ENCODE measurements at regions not wholly inside any gene's neighbourhood (a gene's known extent, or its start where the extent isn't known, plus 50 kb on each side); places are given as distances from the start of the nearest gene placed in this dataset.

DNA sequence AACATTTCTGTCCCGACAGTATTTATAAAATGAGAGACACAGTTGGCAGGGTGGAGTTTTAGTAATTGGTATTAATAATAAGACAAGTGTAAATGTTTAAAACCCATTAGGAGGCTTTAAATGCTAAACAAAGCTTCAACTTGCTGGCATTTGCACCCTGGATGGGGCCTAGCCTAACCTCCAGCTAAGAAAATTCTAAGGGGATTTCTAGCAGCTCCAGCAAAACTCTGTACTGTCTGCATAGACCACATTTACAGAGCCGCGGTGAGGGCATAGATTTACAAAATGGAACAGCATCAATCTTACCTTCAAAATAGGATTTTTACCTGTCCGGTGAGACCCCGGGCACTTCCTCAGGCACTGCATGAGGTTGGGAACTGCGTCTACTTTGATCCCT is 113.9 kb upstream of the ANO1 start:
- DNase-seq (ENCODE audit: low read depth in 2 of 2) = no peak
- TF ChIP-seq CTCF (conservative IDR thresholded peaks at IDR 0.05 in 1 of 2, IDR thresholded peaks at IDR 0.05 in 1 of 2; ENCODE audit: low read depth in 1 of 2, low read length in 2 of 2) (no peak), EZH2 (IDR thresholded peaks at IDR 0.05; ENCODE audit: low read length, missing control alignments) (no peak)
- Histone ChIP-seq H3K36me3 (ENCODE audit: control insufficient read depth, insufficient read depth, low read length) (no peaks in the 10 kb centered on the region), H3K4me2 (ENCODE audit: extremely low read depth, insufficient read depth, low read length) (no peak overlapping the region), H2AFZ (ENCODE audit: low read length) (no peak overlapping the region), H3K9me3 (ENCODE audit: control insufficient read depth, insufficient read depth, low read depth, low read length) (no peaks in the 10 kb centered on the region), H3K27ac (ENCODE audit: insufficient read depth, low read length) (no peak overlapping the region), H3K79me2 (ENCODE audit: control insufficient read depth, insufficient read depth, low read length) (no peaks in the 10 kb centered on the region), H3K4me1 (ENCODE audit: control insufficient read depth, extremely low read depth, insufficient read depth, low read length) (peaks cover 2% of the 10 kb centered on the region), H3K27me3 (ENCODE audit: control insufficient read depth, insufficient read depth, low read length) (peaks cover 5% of the 10 kb centered on the region), H3K9ac (ENCODE audit: insufficient read depth, low read length) (no peak overlapping the region), H3K4me3 (replicated peaks in 1 of 4; ENCODE audit: control extremely low read depth in 1 of 4, insufficient read depth in 1 of 4, low read depth in 3 of 4, low read length in 4 of 4) (no peak overlapping the region), H4K20me1 (ENCODE audit: control insufficient read depth, extremely low read depth, insufficient read depth, low read length) (no peaks in the 10 kb centered on the region)

- H3K4me2 ChIP-seq (ENCODE audit: extremely low read depth, insufficient read depth, low read length) = no peak overlapping the region
- H3K4me1 ChIP-seq (ENCODE audit: control insufficient read depth, extremely low read depth, insufficient read depth, low read length) = peaks cover 2% of the 10 kb centered on the region
- no peaks in the 10 kb centered on the region for H3K9me3 ChIP-seq (ENCODE audit: control insufficient read depth, insufficient read depth, low read depth, low read length)
- H3K27ac ChIP-seq (ENCODE audit: insufficient read depth, low read length) = no peak overlapping the region
- H3K79me2 ChIP-seq (ENCODE audit: control insufficient read depth, insufficient read depth, low read length) = no peaks in the 10 kb centered on the region
- H3K9ac ChIP-seq (ENCODE audit: insufficient read depth, low read length) = no peak overlapping the region
- no peak overlapping the region for H2AFZ ChIP-seq (ENCODE audit: low read length)
- DNase-seq (ENCODE audit: low read depth in 2 of 2) = no peak
- TF ChIP-seq EZH2 (IDR thresholded peaks at IDR 0.05; ENCODE audit: low read length, missing control alignments) (no peak), CTCF (conservative IDR thresholded peaks at IDR 0.05 in 1 of 2, IDR thresholded peaks at IDR 0.05 in 1 of 2; ENCODE audit: low read depth in 1 of 2, low read length in 2 of 2) (no peak)
- no peaks in the 10 kb centered on the region for H4K20me1 ChIP-seq (ENCODE audit: control insufficient read depth, extremely low read depth, insufficient read depth, low read length)
- H3K27me3 ChIP-seq (ENCODE audit: control insufficient read depth, insufficient read depth, low read length) = peaks cover 8% of the 10 kb centered on the region
- H3K4me3 ChIP-seq (replicated peaks in 1 of 4; ENCODE audit: control extremely low read depth in 1 of 4, insufficient read depth in 1 of 4, low read depth in 3 of 4, low read length in 4 of 4) = no peak overlapping the region
- H3K36me3 ChIP-seq (ENCODE audit: control insufficient read depth, insufficient read depth, low read length) = no peaks in the 10 kb centered on the region
Observed at GRCh38 chr11:69965821-69966582, 112.1 kb upstream of the ANO1 start.

- no peaks in the 10 kb centered on the region for H3K79me2 ChIP-seq (ENCODE audit: control insufficient read depth, insufficient read depth, low read length)
Observed at GRCh38 chr11:69966583-69966835, 111.6 kb upstream of the ANO1 start.

More at GRCh38 chr11:69966583-69966835, 111.6 kb upstream of the ANO1 start:
- DNase-seq (ENCODE audit: low read depth in 2 of 2) = no peak
- H3K27ac ChIP-seq (ENCODE audit: insufficient read depth, low read length) = no peak overlapping the region
- H3K4me2 ChIP-seq (ENCODE audit: extremely low read depth, insufficient read depth, low read length) = no peak overlapping the region
- peaks cover 8% of the 10 kb centered on the region for H3K27me3 ChIP-seq (ENCODE audit: control insufficient read depth, insufficient read depth, low read length)
- peaks cover 2% of the 10 kb centered on the region for H3K4me1 ChIP-seq (ENCODE audit: control insufficient read depth, extremely low read depth, insufficient read depth, low read length)
- H3K9me3 ChIP-seq (ENCODE audit: control insufficient read depth, insufficient read depth, low read depth, low read length) = no peaks in the 10 kb centered on the region
- no peak overlapping the region for H3K9ac ChIP-seq (ENCODE audit: insufficient read depth, low read length)
- H2AFZ ChIP-seq (ENCODE audit: low read length) = no peak overlapping the region
- H3K36me3 ChIP-seq (ENCODE audit: control insufficient read depth, insufficient read depth, low read length) = no peaks in the 10 kb centered on the region
- no peak overlapping the region for H3K4me3 ChIP-seq (replicated peaks in 1 of 4; ENCODE audit: control extremely low read depth in 1 of 4, insufficient read depth in 1 of 4, low read depth in 3 of 4, low read length in 4 of 4)
- no peaks in the 10 kb centered on the region for H4K20me1 ChIP-seq (ENCODE audit: control insufficient read depth, extremely low read depth, insufficient read depth, low read length)
- no peak for TF ChIP-seq EZH2 (IDR thresholded peaks at IDR 0.05; ENCODE audit: low read length, missing control alignments)
- no peak for TF ChIP-seq CTCF (conservative IDR thresholded peaks at IDR 0.05 in 1 of 2, IDR thresholded peaks at IDR 0.05 in 1 of 2; ENCODE audit: low read depth in 1 of 2, low read length in 2 of 2)

Measured in fibroblast of lung (primary cell).